ENCODE measurements at regions not wholly inside any gene's neighbourhood (a gene's known extent, or its start where the extent isn't known, plus 50 kb on each side); places are given as distances from the start of the nearest gene placed in this dataset.

DNA sequence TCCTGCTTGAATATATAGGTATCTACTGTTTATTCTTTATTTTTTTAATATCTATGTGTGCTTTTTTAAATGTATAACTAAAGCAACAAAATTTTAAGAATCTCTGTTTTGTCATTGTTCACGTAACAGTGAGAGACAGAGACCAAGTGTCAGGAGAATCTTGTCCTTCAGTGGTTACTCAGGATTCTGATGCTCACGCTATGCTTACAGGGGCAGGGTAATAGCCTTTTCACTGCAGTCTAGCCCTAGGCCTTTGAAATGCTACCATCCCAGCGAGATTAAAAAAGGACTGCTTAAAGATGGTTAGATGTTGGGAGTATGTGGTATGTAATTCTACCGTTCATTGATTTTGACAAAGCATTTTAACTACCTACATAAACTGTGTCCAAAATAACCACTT is 71.6 kb upstream of the EGFR start:
- TF ChIP-seq, protein P1, sequence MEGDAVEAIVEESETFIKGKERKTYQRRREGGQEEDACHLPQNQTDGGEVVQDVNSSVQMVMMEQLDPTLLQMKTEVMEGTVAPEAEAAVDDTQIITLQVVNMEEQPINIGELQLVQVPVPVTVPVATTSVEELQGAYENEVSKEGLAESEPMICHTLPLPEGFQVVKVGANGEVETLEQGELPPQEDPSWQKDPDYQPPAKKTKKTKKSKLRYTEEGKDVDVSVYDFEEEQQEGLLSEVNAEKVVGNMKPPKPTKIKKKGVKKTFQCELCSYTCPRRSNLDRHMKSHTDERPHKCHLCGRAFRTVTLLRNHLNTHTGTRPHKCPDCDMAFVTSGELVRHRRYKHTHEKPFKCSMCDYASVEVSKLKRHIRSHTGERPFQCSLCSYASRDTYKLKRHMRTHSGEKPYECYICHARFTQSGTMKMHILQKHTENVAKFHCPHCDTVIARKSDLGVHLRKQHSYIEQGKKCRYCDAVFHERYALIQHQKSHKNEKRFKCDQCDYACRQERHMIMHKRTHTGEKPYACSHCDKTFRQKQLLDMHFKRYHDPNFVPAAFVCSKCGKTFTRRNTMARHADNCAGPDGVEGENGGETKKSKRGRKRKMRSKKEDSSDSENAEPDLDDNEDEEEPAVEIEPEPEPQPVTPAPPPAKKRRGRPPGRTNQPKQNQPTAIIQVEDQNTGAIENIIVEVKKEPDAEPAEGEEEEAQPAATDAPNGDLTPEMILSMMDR (IDR thresholded peaks at IDR 0.05; ENCODE audit: low read depth, low read length, poor library complexity, severe bottlenecking) = no peak
- TF ChIP-seq EZH2phosphoT487 (IDR thresholded peaks at IDR 0.05; ENCODE audit: borderline replicate concordance, low read length) = no peak
